Gastrocnemius medialis (tissue), 4 donors: ENCODE measurements at regions not wholly inside any gene's neighbourhood (a gene's known extent, or its start where the extent isn't known, plus 50 kb on each side); places are given as distances from the start of the nearest gene placed in this dataset.
"Not testable (repeated sequence)": the region's sequence is repeated elsewhere in the genome, so short reads cannot be mapped to it uniquely, and the experiment has no call there.

Source experiments
- ATAC-seq, 2 donors: fragments of 150-250 bp; one replicate each; pipeline ENCODE4 v1.9.1; 2016
- DNase-seq, 2 donors: peaks; one replicate each; pipeline ENCODE4 v3.0.0-alpha.2; 2019
- H3K27ac ChIP-seq, 4 donors: fragments of 200-600 bp; sonication (generic); 1 replicate in 1 of 4; 2 replicates in 3 of 4; pipeline ENCODE4 v1.5.1; 2016 to 2018; ENCODE audit warnings: mild to moderate bottlenecking in 2 of 4, moderate library complexity in 1 of 4
- H3K27me3 ChIP-seq, 3 donors: fragments of 200-600 bp; sonication (generic) in 2 of 3; 1 replicate in 1 of 3; 2 replicates in 2 of 3; pipeline versions ENCODE4 v1.5.1 to v1.6.0; 2016 to 2019; ENCODE audit warnings: mild to moderate bottlenecking in 1 of 3, moderate library complexity in 1 of 3
- H3K36me3 ChIP-seq, 2 donors: fragments of 200-600 bp; sonication (generic) in 1 of 2; one replicate each; pipeline ENCODE4 v1.5.1; 2017 to 2018
- H3K4me1 ChIP-seq, 2 donors: fragments of 200-600 bp; sonication (generic) in 1 of 2; one replicate each; pipeline ENCODE4 v1.5.1; 2016 to 2017; ENCODE audit warnings: mild to moderate bottlenecking in 2 of 2
- H3K4me3 ChIP-seq, 4 donors: fragments of 200-600 bp; sonication (generic) in 3 of 4; 1 replicate in 1 of 4; 2 replicates in 3 of 4; pipeline ENCODE4 v1.5.1; 2016 to 2019; ENCODE audit warnings: mild to moderate bottlenecking in 2 of 4
- H3K9me3 ChIP-seq, 3 donors: fragments of 200-600 bp; sonication (generic) in 2 of 3; 1 replicate in 1 of 3; 2 replicates in 2 of 3; pipeline ENCODE4 v1.5.1; 2016 to 2019
- POLR2A ChIP-seq, 2 donors: fragments of 450-650 bp; IDR thresholded peaks; one replicate each; pipeline ENCODE4 v1.6.1; 2017; ENCODE audit warnings: antibody characterized with exemption in 2 of 2, mild to moderate bottlenecking in 2 of 2, moderate library complexity in 2 of 2
- in situ Hi-C, 4 donors: fragments of 200-750 bp; cut with MboI; loops; one replicate each; pipeline versions ENCODE4 v1.15.0 to v1.8.0; 2017; ENCODE audit warnings: low sequenced_read_pairs in 4 of 4
- intact Hi-C: fragments of 100-400 bp; cut with DNase I; formaldehyde crosslinking; loops from one replicate; pipeline ENCODE4 v1.15.1; 2023; ENCODE audit warnings: low total_unique reads
- TF ChIP-seq, protein P1 (sequence below), 5 experiments: fragments of 450-650 bp in 3 of 5; fragments of 200-600 bp in 2 of 5; sonication (generic) in 2 of 5; IDR thresholded peaks in 4 of 5; conservative IDR thresholded peaks in 1 of 5; 1 replicate in 4 of 5; 2 replicates in 1 of 5; pipeline ENCODE4 v1.5.1; 2016 to 2019; ENCODE audit warnings: antibody characterized with exemption in 5 of 5, mild to moderate bottlenecking in 3 of 5, moderate library complexity in 3 of 5

DNA sequence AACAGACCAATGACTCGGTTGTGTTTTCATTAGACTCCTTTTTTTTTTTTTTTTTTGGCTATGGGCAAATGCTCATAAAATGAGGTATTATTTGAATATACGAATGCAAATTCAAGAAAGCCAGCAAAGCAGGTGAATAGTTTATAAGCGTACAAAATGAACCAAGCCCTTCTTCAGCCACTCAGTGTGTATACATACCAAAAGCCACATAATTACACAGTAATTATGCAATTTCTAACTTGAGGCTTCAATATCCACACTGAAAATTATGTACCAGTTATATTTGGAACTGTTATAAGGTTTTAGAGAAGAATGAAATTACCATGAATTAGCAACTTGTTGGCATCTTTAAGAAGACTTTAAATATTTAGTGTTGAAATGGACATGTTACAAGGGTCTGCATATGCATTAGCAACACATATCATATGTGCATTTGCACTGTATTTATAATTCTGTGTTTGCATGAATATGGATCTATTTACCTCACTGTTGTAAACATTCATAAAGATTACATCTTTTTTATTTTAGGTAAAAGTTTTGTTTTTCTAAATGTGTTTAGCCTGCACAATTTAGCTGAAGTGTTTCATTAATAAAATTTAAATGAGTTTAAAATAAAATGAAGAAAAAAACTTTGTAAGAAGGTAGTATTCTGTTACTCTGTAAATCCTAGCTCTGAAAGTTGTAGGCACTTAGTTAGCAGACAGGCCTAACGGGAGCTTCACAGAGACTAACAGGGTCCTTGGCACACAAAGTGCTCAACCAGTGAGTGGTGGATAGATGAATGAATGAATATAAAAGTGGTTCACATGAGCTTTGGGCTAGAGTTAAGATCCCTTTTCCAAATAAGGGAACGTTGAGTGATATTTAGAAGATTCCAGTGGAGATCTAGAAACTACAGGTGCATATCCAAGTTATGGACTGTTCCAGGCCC is 241.0 kb upstream of the NFIA start:
- no peak for ATAC-seq
- in situ Hi-C loops, result loop anchor here in 3 of 4 donors (5.0 to 25.0 kb wide), 3 partner anchors 196 to 1021 kb away; no protein-coding TSS in a partner anchor

DNA sequence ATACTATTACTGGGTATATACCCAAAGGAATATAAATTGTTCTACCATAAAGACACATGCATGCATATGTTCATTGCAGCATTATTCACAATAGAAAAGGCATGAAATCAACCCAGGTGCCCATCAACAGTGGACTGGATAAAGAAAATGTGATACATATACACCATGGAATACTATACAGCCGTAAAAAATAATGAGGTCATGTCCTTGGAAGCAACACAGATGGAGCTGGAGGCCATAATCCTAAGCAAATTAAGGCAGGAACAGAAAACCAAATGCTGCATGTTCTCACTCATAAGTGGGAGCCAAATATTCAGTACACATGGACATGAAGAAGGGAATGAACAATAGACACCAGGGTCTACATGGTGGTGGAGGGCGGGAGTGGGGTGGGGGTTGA is 241.9 kb upstream of the NFIA start:
- H3K36me3 ChIP-seq, H3K27ac ChIP-seq, H3K4me1 ChIP-seq, H3K4me3 ChIP-seq, H3K27me3 ChIP-seq, DNase-seq, H3K9me3 ChIP-seq, intact Hi-C loops, ATAC-seq: not testable (repeated sequence)
- in situ Hi-C loops, result loop anchor here in 3 of 4 donors (5.0 to 25.0 kb wide), 3 partner anchors 197 to 1022 kb away; no protein-coding TSS in a partner anchor

More for the DNA sequence above, 241.0 kb upstream of the NFIA start:
- H3K4me1 ChIP-seq, result no peaks in the 10 kb centered on the region
- H3K36me3 ChIP-seq, result no peaks in the 10 kb centered on the region
- intact Hi-C loops, result no loop called here
- no peak overlapping the region for H3K4me3 ChIP-seq
- no peak for TF ChIP-seq POLR2A (IDR thresholded peaks at IDR 0.05)
- TF ChIP-seq, protein P1, sequence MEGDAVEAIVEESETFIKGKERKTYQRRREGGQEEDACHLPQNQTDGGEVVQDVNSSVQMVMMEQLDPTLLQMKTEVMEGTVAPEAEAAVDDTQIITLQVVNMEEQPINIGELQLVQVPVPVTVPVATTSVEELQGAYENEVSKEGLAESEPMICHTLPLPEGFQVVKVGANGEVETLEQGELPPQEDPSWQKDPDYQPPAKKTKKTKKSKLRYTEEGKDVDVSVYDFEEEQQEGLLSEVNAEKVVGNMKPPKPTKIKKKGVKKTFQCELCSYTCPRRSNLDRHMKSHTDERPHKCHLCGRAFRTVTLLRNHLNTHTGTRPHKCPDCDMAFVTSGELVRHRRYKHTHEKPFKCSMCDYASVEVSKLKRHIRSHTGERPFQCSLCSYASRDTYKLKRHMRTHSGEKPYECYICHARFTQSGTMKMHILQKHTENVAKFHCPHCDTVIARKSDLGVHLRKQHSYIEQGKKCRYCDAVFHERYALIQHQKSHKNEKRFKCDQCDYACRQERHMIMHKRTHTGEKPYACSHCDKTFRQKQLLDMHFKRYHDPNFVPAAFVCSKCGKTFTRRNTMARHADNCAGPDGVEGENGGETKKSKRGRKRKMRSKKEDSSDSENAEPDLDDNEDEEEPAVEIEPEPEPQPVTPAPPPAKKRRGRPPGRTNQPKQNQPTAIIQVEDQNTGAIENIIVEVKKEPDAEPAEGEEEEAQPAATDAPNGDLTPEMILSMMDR (IDR thresholded peaks at IDR 0.05 in 4 of 5, conservative IDR thresholded peaks at IDR 0.05 in 1 of 5), result no peak
- H3K27me3 ChIP-seq, result no peaks in the 10 kb centered on the region
- no peak for DNase-seq
- H3K9me3 ChIP-seq, result no peaks in the 10 kb centered on the region
- H3K27ac ChIP-seq, result no peak overlapping the region

DNA sequence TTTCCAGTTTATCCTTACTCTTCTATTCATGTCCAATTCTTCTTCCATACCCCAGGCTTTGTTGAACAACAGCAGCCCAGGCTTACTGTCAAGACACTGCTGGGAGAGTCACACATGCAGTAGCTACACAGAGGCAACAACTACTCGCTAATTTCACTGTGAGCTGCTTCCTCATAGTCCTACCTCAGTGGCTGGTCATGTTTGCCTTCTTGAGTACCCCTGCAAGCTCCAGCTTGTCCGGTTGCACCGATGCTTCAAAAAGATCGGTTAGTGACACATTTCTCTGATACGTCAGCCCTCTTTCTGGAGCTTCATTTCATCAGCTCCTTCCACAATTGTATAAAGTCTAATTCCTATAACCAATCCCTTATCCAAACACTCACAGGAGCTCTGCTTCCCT is 246.7 kb upstream of the NFIA start:
- intact Hi-C loops (no loop called here), in situ Hi-C loops (loop anchor here in 2 of 4 donors (25.0 kb wide), 2 partner anchors 627 to 1027 kb away; no protein-coding TSS in a partner anchor)
- Histone ChIP-seq H3K4me3 (no peak overlapping the region), H3K36me3 (no peaks in the 10 kb centered on the region), H3K27me3 (no peaks in the 10 kb centered on the region), H3K27ac (no peak overlapping the region), H3K4me1 (no peaks in the 10 kb centered on the region), H3K9me3 (no peaks in the 10 kb centered on the region)
- DNase-seq (no peak), ATAC-seq (no peak)
- TF ChIP-seq POLR2A (IDR thresholded peaks at IDR 0.05), result no peak
- TF ChIP-seq, protein P1 (IDR thresholded peaks at IDR 0.05 in 4 of 5, conservative IDR thresholded peaks at IDR 0.05 in 1 of 5), result no peak

DNA sequence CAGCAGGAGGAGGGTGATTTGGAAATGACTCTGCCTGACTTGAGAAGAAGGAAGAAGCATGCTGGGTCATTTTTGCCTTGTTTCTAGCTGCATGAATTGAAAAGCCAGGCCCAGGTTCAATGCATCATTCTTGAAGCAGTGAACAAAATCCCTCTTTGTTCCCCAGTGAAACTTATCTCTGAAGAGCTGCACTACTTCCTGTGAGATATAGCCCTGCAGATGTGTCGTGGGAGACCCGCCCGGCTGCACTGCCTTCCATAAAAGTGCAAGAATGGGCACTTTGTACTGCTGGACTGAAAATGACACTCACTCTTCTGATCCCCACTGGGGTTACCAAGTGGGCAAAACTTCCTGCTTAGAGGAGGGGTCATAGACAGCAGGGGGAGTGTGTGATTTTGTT is 249.2 kb upstream of the NFIA start:
- Histone ChIP-seq H3K4me1 (no peaks in the 10 kb centered on the region), H3K27ac (no peak overlapping the region), H3K27me3 (no peaks in the 10 kb centered on the region), H3K36me3 (no peaks in the 10 kb centered on the region), H3K4me3 (no peak overlapping the region), H3K9me3 (no peaks in the 10 kb centered on the region)
- ATAC-seq (no peak), DNase-seq (no peak)
- intact Hi-C loops (no loop called here), in situ Hi-C loops (loop anchor here in 2 of 4 donors (25.0 kb wide), 2 partner anchors 629 to 1029 kb away; no protein-coding TSS in a partner anchor)
- TF ChIP-seq, protein P1 (IDR thresholded peaks at IDR 0.05 in 4 of 5, conservative IDR thresholded peaks at IDR 0.05 in 1 of 5), result no peak
- TF ChIP-seq POLR2A (IDR thresholded peaks at IDR 0.05), result no peak

DNA sequence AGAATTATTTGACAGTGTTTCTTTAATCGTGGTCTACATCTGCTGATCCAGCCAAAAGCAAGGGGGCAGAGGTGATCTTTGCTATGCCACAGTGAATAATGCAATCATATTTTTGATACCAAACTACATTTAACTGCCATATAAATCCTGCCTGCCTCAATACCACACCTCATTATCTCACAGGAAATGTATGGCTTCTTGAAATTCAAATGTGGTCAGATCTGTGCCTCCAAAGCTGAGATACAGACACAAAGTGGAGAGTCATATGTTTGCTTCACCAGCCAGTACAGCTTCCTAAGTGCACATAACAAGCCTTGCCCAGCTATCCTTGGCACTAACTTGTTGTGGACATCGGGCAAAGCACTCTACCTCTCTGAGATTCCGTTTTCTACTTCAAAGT is 250.0 kb upstream of the NFIA start:
- no peak overlapping the region for H3K4me3 ChIP-seq
- no peak for TF ChIP-seq POLR2A (IDR thresholded peaks at IDR 0.05)
- no peaks in the 10 kb centered on the region for H3K36me3 ChIP-seq
- no peak for DNase-seq
- no peaks in the 10 kb centered on the region for H3K4me1 ChIP-seq
- H3K9me3 ChIP-seq, result no peaks in the 10 kb centered on the region
- intact Hi-C loops (no loop called here), in situ Hi-C loops (loop anchor here in 2 of 4 donors (25.0 kb wide), 2 partner anchors 630 to 1030 kb away; no protein-coding TSS in a partner anchor)
- no peaks in the 10 kb centered on the region for H3K27me3 ChIP-seq
- H3K27ac ChIP-seq, result no peak overlapping the region
- no peak for ATAC-seq
